ENCODE measurements at regions not wholly inside any gene's neighbourhood (a gene's known extent, or its start where the extent isn't known, plus 50 kb on each side); places are given as distances from the start of the nearest gene placed in this dataset.
"Not testable (repeated sequence)": the region's sequence is repeated elsewhere in the genome, so short reads cannot be mapped to it uniquely, and the experiment has no call there.

- no peak for DNase-seq (ENCODE audit: low read depth)
These were observed 1011.2 kb upstream of the CITED2 start for GRCh38 chr6:140385679-140386078.

GRCh38 chr6:140382355-140382754, 1007.9 kb upstream of the CITED2 start:
- no peak for DNase-seq (ENCODE audit: low read depth)

DNA sequence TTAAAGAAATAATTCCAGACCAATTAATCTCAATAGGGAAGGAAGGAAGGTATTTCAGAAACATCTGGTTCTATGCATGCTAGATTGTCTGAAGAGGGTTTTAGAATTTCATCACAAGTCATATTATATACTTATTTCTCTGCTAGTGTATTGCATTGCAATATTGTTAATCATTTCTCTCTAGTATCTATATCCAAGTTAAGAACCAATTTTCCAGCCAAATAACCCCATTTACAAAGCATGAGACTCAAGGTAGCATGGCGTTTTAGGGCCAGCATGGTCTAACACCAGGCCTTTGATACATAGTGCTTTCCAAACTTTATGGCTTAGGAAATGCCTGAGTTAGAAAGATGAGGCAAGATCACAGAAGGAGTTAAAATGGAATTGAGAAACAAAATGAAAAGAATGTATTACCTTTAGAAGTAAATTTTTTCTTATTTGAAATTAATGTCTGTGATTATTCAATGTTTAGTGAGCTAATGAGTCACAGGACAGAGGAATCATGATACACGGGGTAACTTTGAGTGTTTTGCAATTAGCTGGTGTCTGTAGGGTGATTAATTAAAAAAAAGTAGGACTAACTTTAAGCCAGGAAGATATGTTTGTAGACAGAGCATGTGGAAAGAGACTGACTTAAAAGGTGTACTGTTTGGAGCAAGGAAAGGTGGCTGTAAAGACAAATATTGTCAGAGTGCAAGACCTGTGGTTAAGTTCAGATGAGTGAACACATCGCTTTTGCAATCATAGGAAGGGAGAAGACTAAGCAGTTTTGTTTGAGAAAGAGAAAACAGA, 1006.2 kb upstream of the CITED2 start:
- DNase-seq (ENCODE audit: low read depth), result peak; percentile 86

DNA sequence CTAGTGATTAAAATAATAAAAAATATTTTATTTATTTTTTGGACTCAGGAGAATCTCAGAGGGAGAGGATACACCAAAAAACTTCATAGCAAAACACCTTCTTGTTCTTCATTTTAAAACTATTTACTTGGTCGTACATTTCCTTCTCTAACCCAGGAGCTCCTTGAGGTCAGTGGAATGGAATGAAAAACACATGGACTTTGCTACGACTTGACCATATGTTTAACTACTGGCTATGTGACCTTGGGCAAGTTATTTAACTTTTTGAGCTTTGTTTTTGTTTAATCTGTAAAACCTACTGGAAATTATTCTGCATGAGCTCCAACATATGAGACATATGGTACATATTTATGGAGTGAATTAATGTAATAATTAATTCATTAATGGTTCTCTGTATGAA, 1005.5 kb upstream of the CITED2 start:
- peak; percentile 93 for DNase-seq (ENCODE audit: low read depth)

DNA sequence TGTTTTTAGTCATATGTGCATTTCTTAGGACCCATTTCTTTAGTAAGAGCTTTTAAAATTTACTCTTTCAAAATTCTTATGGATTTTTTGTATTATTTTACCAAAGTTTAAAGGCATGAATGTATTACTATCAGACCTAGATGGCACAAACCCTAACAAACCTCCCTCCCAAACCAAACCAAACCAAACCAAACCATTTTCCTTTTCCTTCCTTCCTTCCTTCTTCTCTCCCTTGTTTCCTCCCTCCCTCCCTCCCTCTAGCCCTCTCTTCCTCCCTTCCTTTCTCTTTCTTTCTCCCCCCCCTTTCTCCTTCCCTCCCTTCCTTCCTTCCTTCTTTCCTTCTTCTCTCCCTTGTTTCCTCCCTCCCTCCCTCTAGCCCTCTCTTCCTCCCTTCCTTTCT, 1001.8 kb upstream of the CITED2 start:
- DNase-seq (ENCODE audit: low read depth), result no peak

DNA sequence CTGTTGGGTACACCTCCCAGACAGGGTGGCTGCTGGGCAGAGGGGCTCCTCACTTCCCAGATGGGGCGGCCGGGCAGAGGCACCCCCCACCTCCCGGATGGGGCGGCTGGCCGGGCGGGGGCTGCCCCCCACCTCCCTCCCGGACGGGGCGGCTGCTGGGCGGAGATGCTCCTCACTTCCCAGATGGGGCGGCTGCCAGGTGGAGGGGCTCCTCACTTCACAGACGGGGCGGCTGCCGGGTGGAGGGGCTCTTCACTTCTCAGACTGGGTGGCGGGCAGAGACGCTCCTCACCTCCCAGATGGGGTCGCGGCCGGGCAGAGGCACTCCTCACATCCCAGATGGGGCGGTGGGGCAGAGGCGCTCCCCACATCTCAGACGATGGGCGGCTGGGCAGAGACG, 999.3 kb upstream of the CITED2 start:
- not testable (repeated sequence) for DNase-seq (ENCODE audit: low read depth)

- no peak for DNase-seq (ENCODE audit: low read depth)
These were observed 997.6 kb upstream of the CITED2 start for GRCh38 chr6:140372064-140372463.

GRCh38 chr6:140370976-140371870, 996.8 kb upstream of the CITED2 start:
- DNase-seq (ENCODE audit: low read depth), result no peak

DNA sequence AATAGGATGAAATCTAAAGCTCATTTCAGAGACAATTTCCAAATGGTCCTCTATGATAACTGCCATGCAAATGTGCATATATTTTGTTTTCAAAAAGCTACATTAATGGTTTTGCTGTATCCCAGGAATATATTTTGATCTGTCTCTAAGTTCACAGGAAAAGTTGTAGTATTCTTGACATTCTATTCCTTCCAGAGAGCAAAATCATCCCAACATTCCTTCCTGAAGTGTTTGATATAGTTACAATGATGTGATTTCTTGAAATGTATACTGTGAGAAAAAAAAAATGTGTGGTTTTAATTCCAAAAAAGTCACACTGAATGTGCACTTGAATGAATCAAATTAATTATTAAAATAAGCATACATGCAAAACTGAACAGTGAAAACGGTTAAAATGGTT, 996.0 kb upstream of the CITED2 start:
- no peak for DNase-seq (ENCODE audit: low read depth)

DNA sequence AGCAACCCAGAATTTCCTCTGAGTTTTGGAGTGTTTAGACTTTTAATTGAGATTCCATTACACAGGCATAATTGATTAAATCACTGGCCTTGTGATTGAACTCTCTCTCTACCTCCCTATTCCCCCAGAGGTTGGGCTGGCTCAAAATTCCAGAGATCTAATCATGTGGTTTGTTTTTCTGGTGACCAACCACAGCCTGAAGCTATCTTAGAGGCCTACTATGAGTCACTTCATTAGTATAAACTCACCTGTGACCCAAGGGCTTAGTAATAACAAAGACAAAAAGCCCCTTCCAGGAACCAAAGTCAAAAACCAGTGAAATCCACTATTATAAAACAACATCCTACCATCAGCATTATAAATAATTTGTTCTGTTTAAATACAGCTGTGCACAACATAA, 992.5 kb upstream of the CITED2 start:
- DNase-seq (ENCODE audit: low read depth), result peak; percentile 90

DNA sequence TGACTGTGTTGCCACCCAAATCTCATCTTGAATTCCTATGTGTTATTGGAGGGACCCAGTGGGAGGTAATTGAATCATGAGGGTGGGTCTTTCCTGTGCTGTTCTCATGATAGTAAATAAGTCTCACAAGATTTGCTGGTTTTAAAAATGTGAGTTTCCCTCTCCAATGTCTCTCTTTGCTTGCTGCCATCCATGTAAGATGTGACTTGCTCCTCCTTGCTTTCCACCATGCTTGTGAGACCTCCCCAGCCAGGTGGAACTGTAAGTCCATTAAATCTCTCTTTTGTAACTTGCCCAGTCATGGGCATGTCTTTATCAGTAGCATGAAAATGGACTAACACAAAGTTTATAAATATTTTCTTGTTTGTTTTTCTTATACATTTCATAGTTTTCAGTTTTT, 990.5 kb upstream of the CITED2 start:
- no peak for DNase-seq (ENCODE audit: low read depth)

DNA sequence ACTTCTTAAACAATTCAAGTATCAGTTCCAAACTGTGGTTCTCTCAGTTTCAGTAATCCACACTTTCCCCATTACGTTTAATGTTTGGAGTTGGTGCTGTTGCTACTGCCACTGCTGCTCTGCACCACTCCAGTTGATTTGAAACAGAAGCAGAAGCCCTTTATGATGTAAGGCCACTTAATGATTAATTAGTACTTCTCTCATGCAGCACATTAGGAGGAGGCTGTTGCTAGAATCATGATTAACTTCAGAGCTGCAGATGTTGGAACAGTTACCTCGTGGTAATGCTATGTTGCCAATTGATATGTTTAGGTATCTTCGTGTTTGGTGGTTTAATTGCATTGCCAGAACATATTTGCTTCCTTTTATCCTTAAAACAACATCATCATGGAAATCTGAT, 986.2 kb upstream of the CITED2 start:
- DNase-seq (ENCODE audit: low read depth), result no peak

GRCh38 chr6:140355476-140355875, 981.0 kb upstream of the CITED2 start:
- peak; percentile 63 for DNase-seq (ENCODE audit: low read depth)

DNA sequence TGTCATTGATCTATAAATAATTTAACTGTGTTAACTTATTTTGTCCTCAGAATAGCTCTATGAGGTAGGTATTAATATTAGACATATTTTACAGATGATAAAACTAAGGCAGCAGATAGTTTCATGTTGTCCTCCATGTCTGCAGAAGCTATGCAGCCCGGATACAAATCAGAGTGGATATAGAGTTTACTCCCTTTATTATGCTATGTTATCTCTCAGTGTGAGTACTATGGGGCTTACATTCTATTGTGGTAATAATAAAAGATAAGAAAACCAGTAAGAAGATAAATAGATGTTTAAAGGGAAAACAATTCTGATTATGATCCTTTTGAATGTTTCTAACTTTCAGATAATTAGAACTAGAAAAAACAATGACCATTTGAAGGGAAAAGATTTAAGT, 979.8 kb upstream of the CITED2 start:
- no peak for DNase-seq (ENCODE audit: low read depth)

- no peak for DNase-seq (ENCODE audit: low read depth)
These were observed 979.1 kb upstream of the CITED2 start for GRCh38 chr6:140353536-140353935.

DNA sequence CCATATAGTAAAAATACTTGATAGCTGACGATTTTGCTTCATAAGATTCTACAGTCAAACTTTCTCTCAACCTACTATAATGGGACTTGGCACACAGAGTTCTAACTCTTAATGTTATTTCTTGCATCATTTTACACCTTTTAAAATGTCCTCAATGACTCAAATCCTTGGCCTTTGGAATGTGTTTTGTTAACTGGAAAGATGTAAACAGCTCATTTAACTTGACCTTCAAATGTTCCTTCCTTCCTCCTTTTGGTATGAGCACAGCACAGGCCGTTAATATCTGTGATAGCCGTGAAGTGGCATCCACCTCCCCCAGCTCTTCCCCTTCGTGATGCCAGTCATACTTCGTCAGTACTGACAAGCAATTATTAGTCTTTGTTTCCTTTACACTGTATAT, 972.0 kb upstream of the CITED2 start:
- DNase-seq (ENCODE audit: low read depth), result peak; percentile 89

- DNase-seq (ENCODE audit: low read depth), result no peak
These were observed 971.5 kb upstream of the CITED2 start for GRCh38 chr6:140345935-140346334.

GRCh38 chr6:140344142-140344913, 969.9 kb upstream of the CITED2 start:
- DNase-seq (ENCODE audit: low read depth), result peak; percentile 76

DNA sequence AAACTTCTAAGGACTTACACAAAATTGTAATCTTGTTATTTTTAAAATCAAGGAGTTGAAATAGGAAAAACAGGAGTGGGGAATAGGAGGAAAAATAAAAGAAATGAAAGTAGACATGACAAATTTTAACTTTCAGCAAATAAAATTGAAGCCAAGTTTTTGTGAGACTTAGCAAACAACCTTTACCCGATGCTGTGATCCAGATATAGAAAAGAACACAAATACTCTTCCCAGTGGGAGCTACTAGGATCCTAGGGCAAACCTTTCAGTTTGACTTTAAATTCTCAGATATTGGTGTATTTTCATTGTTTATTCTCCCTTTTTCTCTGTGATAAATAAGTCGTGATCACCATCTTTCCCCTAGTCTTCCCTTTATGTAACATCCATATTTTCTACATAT, 968.7 kb upstream of the CITED2 start:
- no peak for DNase-seq (ENCODE audit: low read depth)

DNA sequence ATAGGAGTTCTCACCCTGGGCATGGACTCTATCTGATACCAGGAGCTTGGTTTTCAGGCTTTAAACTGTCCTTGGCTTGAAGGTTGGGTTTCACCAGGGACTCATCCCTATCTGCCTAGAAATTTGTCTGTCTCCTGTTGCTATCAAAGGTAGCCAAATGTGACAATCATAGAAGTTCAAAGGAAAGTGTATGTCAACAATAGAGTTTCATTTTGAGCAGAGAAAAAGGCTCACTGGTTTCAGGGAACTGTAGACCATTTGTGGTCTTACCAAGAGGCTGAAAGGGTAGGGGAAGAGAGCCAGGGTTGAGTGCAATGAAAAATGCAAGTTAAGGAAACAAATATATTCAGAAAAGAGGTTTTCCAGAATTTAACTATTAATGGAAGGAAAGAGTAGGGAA, 966.8 kb upstream of the CITED2 start:
- no peak for DNase-seq (ENCODE audit: low read depth)

DNA sequence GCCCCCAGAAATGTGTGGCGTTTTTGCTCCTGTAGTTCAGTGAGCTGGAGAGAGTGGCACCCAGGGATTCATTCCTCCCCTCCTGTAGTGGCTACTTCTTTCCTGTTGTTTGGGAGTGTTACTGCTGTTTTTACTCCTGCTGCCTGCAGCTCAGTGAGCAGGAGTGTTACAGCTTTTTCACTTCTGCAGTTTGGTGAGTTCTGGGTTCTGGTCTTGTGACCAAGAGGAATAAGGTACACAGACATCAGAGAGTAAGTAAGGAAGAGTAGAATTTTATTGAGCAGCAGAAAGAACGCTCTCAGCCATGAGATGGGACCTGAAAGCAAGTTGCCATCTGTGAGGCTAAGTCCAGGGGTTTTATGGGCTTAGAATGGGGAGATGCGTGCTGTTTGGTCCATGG, 966.3 kb upstream of the CITED2 start:
- no peak for DNase-seq (ENCODE audit: low read depth)

GRCh38 chr6:140339084-140339483, 964.6 kb upstream of the CITED2 start:
- DNase-seq (ENCODE audit: low read depth), result not testable (repeated sequence)

DNA sequence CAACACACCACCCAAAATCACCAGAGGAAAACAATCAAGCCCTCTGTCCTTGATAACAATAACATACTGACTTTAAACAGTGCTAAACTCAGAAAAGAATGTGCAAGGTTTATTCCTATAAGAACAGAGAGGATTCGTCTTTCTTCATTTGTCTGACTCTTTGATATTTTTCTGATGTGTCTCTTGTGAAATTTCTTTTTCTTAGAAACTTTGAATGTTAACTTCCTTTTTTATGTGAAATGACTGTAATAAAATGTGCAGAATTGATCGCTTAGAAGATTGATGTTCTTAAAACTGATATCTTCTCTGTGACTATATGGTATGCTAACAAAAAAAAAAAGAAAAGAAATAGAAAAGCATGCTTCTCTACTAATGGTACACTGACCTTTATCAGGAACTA, 947.4 kb upstream of the CITED2 start:
- no peak for DNase-seq (ENCODE audit: low read depth)
